HEK293 (cell line): ENCODE measurements at regions not wholly inside any gene's neighbourhood (a gene's known extent, or its start where the extent isn't known, plus 50 kb on each side); places are given as distances from the start of the nearest gene placed in this dataset.

Experiments
- CTCF ChIA-PET: fragments of 350-600 bp; formaldehyde crosslinking; extraction: SDS; loops from one replicate; lab custom pipeline; 2021; ENCODE audit warnings: antibody characterized with exemption; lab: Yijun Ruan, JAX
- POLR2A ChIA-PET: fragments of 300-600 bp; formaldehyde crosslinking; extraction: SDS; loops from one replicate; lab custom pipeline; 2020; ENCODE audit warnings: antibody characterized with exemption, inconsistent platforms; lab: Yijun Ruan, JAX
- H3K27ac ChIP-seq: fragments of 200-500 bp; sonication (Bioruptor generic); 2 replicates; pipeline ENCODE4 v1.5.1; 2014; ENCODE audit warnings: low read depth, low read length, control low read depth, inconsistent platforms; ENCODE audit errors: extremely low read depth
- H3K36me3 ChIP-seq, 2 experiments: fragments of 200-500 bp in 1 of 2; sonication (Bioruptor generic) in 1 of 2; 1 replicate in 1 of 2; 2 replicates in 1 of 2; pipeline ENCODE4 v1.5.1; 2014 to 2017; ENCODE audit warnings: inconsistent platforms in 2 of 2, low read length in 2 of 2; ENCODE audit not compliant: control insufficient read depth in 2 of 2, insufficient read depth in 1 of 2
- H3K4me1 ChIP-seq: fragments of 200-500 bp; sonication (Bioruptor generic); 2 replicates; pipeline ENCODE4 v1.5.1; 2014; ENCODE audit warnings: mild to moderate bottlenecking, low read length, inconsistent platforms; ENCODE audit not compliant: control insufficient read depth, insufficient read depth
- H3K4me3 ChIP-seq: 2 replicates; pipeline ENCODE4 v1.5.1; 2011; ENCODE audit warnings: low read depth, mild to moderate bottlenecking, control low read depth, low read length, moderate library complexity
- H3K9me3 ChIP-seq: fragments of 200-500 bp; sonication (Bioruptor generic); 2 replicates; pipeline ENCODE4 v1.5.1; 2014; ENCODE audit warnings: low read depth, low read length, inconsistent platforms; ENCODE audit not compliant: control insufficient read depth, insufficient read depth
- AEBP2 ChIP-seq: fragments of 450-650 bp; formaldehyde crosslinking; IDR thresholded peaks from 2 replicates; pipeline ENCODE4 v1.5.1; 2016; ENCODE audit warnings: missing biosample characterization, missing genetic modification characterization, borderline replicate concordance
- BCL11A ChIP-seq: fragments of 450-650 bp; formaldehyde crosslinking; IDR thresholded peaks from 2 replicates; pipeline ENCODE4 v1.5.1; 2016; ENCODE audit warnings: low read depth, missing biosample characterization, missing genetic modification characterization
- BCL11B ChIP-seq: fragments of 450-650 bp; formaldehyde crosslinking; IDR thresholded peaks from 2 replicates; pipeline ENCODE4 v1.5.1; 2016; ENCODE audit warnings: low read depth, missing biosample characterization, missing genetic modification characterization
- GFI1B ChIP-seq: fragments of 450-650 bp; formaldehyde crosslinking; IDR thresholded peaks from 2 replicates; pipeline ENCODE4 v1.5.1; 2016; ENCODE audit warnings: missing biosample characterization, missing genetic modification characterization
- HOXA7 ChIP-seq: sonication (generic); formaldehyde crosslinking; IDR thresholded peaks from 2 replicates; pipeline ENCODE4 v1.8.1; 2022; ENCODE audit warnings: missing genetic modification reagents, borderline replicate concordance
- OVOL3 ChIP-seq: fragments of 450-650 bp; formaldehyde crosslinking; IDR thresholded peaks from 2 replicates; pipeline ENCODE4 v1.5.1; 2016; ENCODE audit warnings: missing biosample characterization, missing genetic modification characterization
- RBAK ChIP-seq: fragments of 450-650 bp; formaldehyde crosslinking; IDR thresholded peaks from 2 replicates; pipeline ENCODE4 v1.5.1; 2016; ENCODE audit warnings: missing biosample characterization, missing genetic modification characterization
- SALL2 ChIP-seq: fragments of 450-650 bp; formaldehyde crosslinking; IDR thresholded peaks from 2 replicates; pipeline ENCODE4 v1.5.0; 2017; ENCODE audit warnings: missing biosample characterization, mild to moderate bottlenecking, missing genetic modification characterization, borderline replicate concordance
- WT1 ChIP-seq: fragments of 450-650 bp; formaldehyde crosslinking; IDR thresholded peaks from 2 replicates; pipeline ENCODE4 v1.5.1; 2016; ENCODE audit warnings: missing biosample characterization, missing genetic modification characterization
- ZBTB49 ChIP-seq: fragments of 450-650 bp; formaldehyde crosslinking; IDR thresholded peaks from 2 replicates; pipeline ENCODE4 v1.5.1; 2016; ENCODE audit warnings: missing biosample characterization, missing genetic modification characterization, low read depth
- ZBTB7A ChIP-seq: fragments of 450-650 bp; formaldehyde crosslinking; IDR thresholded peaks from 2 replicates; pipeline ENCODE4 v1.5.1; 2016; ENCODE audit warnings: low read depth, missing biosample characterization, missing genetic modification characterization
- ZFP41 ChIP-seq: fragments of 450-650 bp; formaldehyde crosslinking; IDR thresholded peaks from 2 replicates; pipeline ENCODE4 v1.5.1; 2016; ENCODE audit warnings: missing biosample characterization, missing genetic modification characterization, borderline replicate concordance
- ZNF133 ChIP-seq: fragments of 450-650 bp; formaldehyde crosslinking; IDR thresholded peaks from 2 replicates; pipeline ENCODE4 v1.5.1; 2016; ENCODE audit warnings: missing biosample characterization, missing genetic modification characterization
- ZNF138 ChIP-seq: fragments of 450-650 bp; formaldehyde crosslinking; IDR thresholded peaks from 2 replicates; pipeline ENCODE4 v1.5.1; 2016; ENCODE audit warnings: missing biosample characterization, missing genetic modification characterization, borderline replicate concordance
- ZNF155 ChIP-seq: fragments of 450-650 bp; formaldehyde crosslinking; IDR thresholded peaks from 2 replicates; pipeline ENCODE4 v1.5.1; 2016; ENCODE audit warnings: missing biosample characterization, missing genetic modification characterization
- ZNF174 ChIP-seq: fragments of 450-650 bp; formaldehyde crosslinking; IDR thresholded peaks from 2 replicates; pipeline ENCODE4 v1.5.0; 2017; ENCODE audit warnings: missing biosample characterization, mild to moderate bottlenecking, missing genetic modification characterization
- ZNF335 ChIP-seq: fragments of 450-650 bp; formaldehyde crosslinking; conservative IDR thresholded peaks from 2 replicates; pipeline ENCODE4 v1.5.1; 2016; ENCODE audit warnings: missing biosample characterization, missing genetic modification characterization
- ZNF48 ChIP-seq: fragments of 450-650 bp; formaldehyde crosslinking; IDR thresholded peaks from 2 replicates; pipeline ENCODE4 v1.5.1; 2016; ENCODE audit warnings: missing biosample characterization, missing genetic modification characterization
- ZNF501 ChIP-seq: fragments of 450-650 bp; formaldehyde crosslinking; IDR thresholded peaks from 2 replicates; pipeline ENCODE4 v1.5.1; 2016; ENCODE audit warnings: missing biosample characterization, missing genetic modification characterization
- ZNF544 ChIP-seq: fragments of 450-650 bp; formaldehyde crosslinking; IDR thresholded peaks from 2 replicates; pipeline ENCODE4 v1.5.0; 2017; ENCODE audit warnings: missing biosample characterization, missing genetic modification characterization
- ZNF558 ChIP-seq: fragments of 450-650 bp; formaldehyde crosslinking; IDR thresholded peaks from 2 replicates; pipeline ENCODE4 v1.5.1; 2016; ENCODE audit warnings: missing biosample characterization, missing genetic modification characterization
- ZNF624 ChIP-seq: fragments of 450-650 bp; formaldehyde crosslinking; IDR thresholded peaks from 2 replicates; pipeline ENCODE4 v1.5.1; 2017; ENCODE audit warnings: missing biosample characterization, missing genetic modification characterization
- ZNF777 ChIP-seq: fragments of 450-650 bp; formaldehyde crosslinking; IDR thresholded peaks from 2 replicates; pipeline ENCODE4 v1.5.1; 2017; ENCODE audit warnings: missing biosample characterization, missing genetic modification characterization, borderline replicate concordance
- ZNF792 ChIP-seq: fragments of 450-650 bp; formaldehyde crosslinking; IDR thresholded peaks from 2 replicates; pipeline ENCODE4 v1.5.1; 2016; ENCODE audit warnings: missing biosample characterization, missing genetic modification characterization
- ZNF837 ChIP-seq: fragments of 450-650 bp; formaldehyde crosslinking; IDR thresholded peaks from 2 replicates; pipeline ENCODE4 v1.5.1; 2016; ENCODE audit warnings: missing biosample characterization, missing genetic modification characterization
- ZSCAN18 ChIP-seq: fragments of 450-650 bp; formaldehyde crosslinking; IDR thresholded peaks from 2 replicates; pipeline ENCODE4 v1.5.1; 2016; ENCODE audit warnings: missing biosample characterization, missing genetic modification characterization
- TF ChIP-seq, protein P1 (sequence below): fragments of 450-650 bp; formaldehyde crosslinking; IDR thresholded peaks from 2 replicates; pipeline ENCODE4 v1.5.1; 2016; ENCODE audit warnings: missing biosample characterization, missing genetic modification characterization

- ChIA-PET CTCF (no interaction called here), POLR2A (no interaction called here)
- no peak overlapping the region for H3K27ac ChIP-seq
- TF ChIP-seq SALL2 (tag by site-specific recombination) (no peak), WT1 (tag by site-specific recombination) (no peak), ZNF335 (no peak), ZNF624 (no peak), OVOL3 (tag by site-specific recombination) (no peak), AEBP2 (tag by site-specific recombination) (no peak), ZNF792 (no peak), ZNF501 (tag by site-specific recombination) (no peak), ZNF174 (no peak), ZNF777 (tag by site-specific recombination) (no peak), RBAK (tag by site-specific recombination) (no peak), ZNF837 (tag by site-specific recombination) (no peak), GFI1B (tag by site-specific recombination) (no peak), ZNF558 (tag by site-specific recombination) (no peak), BCL11B (tag by site-specific recombination) (no peak), ZFP41 (no peak), ZNF48 (tag by site-specific recombination) (no peak)
- H3K36me3 ChIP-seq: no peaks in the 10 kb centered on the region
- H3K9me3 ChIP-seq: no peaks in the 10 kb centered on the region
- no peaks in the 10 kb centered on the region for H3K4me1 ChIP-seq
- no peak overlapping the region for H3K4me3 ChIP-seq
Measured at GRCh38 chr11:127639916-127640315, 639.3 kb upstream of the KIRREL3 start.

GRCh38 chr11:127632976-127633680, 632.6 kb upstream of the KIRREL3 start:
- POLR2A ChIA-PET: no interaction called here
- Histone ChIP-seq H3K9me3 (no peaks in the 10 kb centered on the region), H3K36me3 (no peaks in the 10 kb centered on the region), H3K27ac (no peak overlapping the region), H3K4me1 (no peaks in the 10 kb centered on the region), H3K4me3 (no peak overlapping the region)
- TF ChIP-seq ZNF155 (tag by site-specific recombination): no peak
- TF ChIP-seq ZNF544: no peak
- no peak for TF ChIP-seq ZNF138
- no peak for TF ChIP-seq ZNF501 (tag by site-specific recombination)
- TF ChIP-seq, protein P1, sequence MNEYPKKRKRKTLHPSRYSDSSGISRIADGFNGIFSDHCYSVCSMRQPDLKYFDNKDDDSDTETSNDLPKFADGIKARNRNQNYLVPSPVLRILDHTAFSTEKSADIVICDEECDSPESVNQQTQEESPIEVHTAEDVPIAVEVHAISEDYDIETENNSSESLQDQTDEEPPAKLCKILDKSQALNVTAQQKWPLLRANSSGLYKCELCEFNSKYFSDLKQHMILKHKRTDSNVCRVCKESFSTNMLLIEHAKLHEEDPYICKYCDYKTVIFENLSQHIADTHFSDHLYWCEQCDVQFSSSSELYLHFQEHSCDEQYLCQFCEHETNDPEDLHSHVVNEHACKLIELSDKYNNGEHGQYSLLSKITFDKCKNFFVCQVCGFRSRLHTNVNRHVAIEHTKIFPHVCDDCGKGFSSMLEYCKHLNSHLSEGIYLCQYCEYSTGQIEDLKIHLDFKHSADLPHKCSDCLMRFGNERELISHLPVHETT (tag by site-specific recombination): no peak
- no peak for TF ChIP-seq BCL11A (tag by site-specific recombination)
- CTCF ChIA-PET: interaction anchor here (0.5 to 1.0 kb wide), 2 partner anchors 211 to 926 kb away, joined by 3 read pairs; no protein-coding TSS in a partner anchor

DNA sequence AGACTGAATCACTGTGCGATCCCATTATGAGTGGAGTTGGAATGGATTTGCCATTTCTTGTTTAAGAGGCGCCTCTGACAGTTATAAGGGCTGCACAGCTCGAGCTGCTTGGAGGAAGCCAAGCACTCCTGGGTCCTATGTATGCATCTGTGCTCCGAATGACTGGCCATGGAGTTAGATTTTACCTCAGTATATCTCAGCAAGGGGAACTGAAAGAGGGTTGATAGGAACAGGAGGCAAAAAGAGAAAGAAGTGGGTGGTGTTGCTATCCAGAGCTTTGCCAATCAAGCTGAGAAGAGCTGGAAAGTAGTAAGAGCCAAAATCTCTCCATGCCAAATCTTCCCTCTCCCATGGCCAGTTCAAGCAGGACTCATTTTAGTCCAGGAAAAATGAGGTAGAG, 632.0 kb upstream of the KIRREL3 start:
- H3K27ac ChIP-seq: no peak overlapping the region
- no peaks in the 10 kb centered on the region for H3K4me1 ChIP-seq
- no peaks in the 10 kb centered on the region for H3K36me3 ChIP-seq
- H3K4me3 ChIP-seq: no peak overlapping the region
- H3K9me3 ChIP-seq: no peaks in the 10 kb centered on the region
- ChIA-PET CTCF (interaction anchor here (0.5 to 1.0 kb wide), 2 partner anchors 211 to 926 kb away, joined by 3 read pairs; no protein-coding TSS in a partner anchor), POLR2A (no interaction called here)
- no peak for TF ChIP-seq HOXA7 (CRISPR knock-in tag)
- TF ChIP-seq ZBTB7A (tag by site-specific recombination): no peak
- TF ChIP-seq ZNF133: no peak
- no peak for TF ChIP-seq ZBTB49 (tag by site-specific recombination)
- no peak for TF ChIP-seq ZSCAN18
